ENCODE measurements at regions not wholly inside any gene's neighbourhood (a gene's known extent, or its start where the extent isn't known, plus 50 kb on each side); places are given as distances from the start of the nearest gene placed in this dataset.

GRCh38 chr6:146878168-146878951, 279.6 kb downstream of the ADGB start:
- no peak overlapping the region for H3K4me3 ChIP-seq (ENCODE audit: low read depth in 1 of 2, low read length in 2 of 2)
- H3K27ac ChIP-seq (ENCODE audit: low read depth, low read length): no peak overlapping the region
- no peaks in the 10 kb centered on the region for H3K27me3 ChIP-seq (ENCODE audit: control insufficient read depth in 1 of 2, insufficient read depth in 2 of 2, low read length in 2 of 2)
- no peaks in the 10 kb centered on the region for H3K9me3 ChIP-seq (ENCODE audit: control insufficient read depth in 1 of 2, low read length in 2 of 2)
- H3K9ac ChIP-seq (ENCODE audit: low read depth in 1 of 2, low read length in 2 of 2): no peak overlapping the region
- H3K36me3 ChIP-seq (ENCODE audit: control insufficient read depth in 1 of 2, insufficient read depth in 2 of 2, low read length in 2 of 2): no peaks in the 10 kb centered on the region
- H3K4me1 ChIP-seq (ENCODE audit: control insufficient read depth in 1 of 2, insufficient read depth in 2 of 2, low read length in 2 of 2): peaks cover 7 to 22% of the 10 kb centered on the region in 2 donors

- H3K9me3 ChIP-seq (ENCODE audit: control insufficient read depth in 1 of 2, low read length in 2 of 2): no peaks in the 10 kb centered on the region
- no peaks in the 10 kb centered on the region for H3K27me3 ChIP-seq (ENCODE audit: control insufficient read depth in 1 of 2, insufficient read depth in 2 of 2, low read length in 2 of 2)
- peaks cover 7 to 26% of the 10 kb centered on the region in 2 donors for H3K4me1 ChIP-seq (ENCODE audit: control insufficient read depth in 1 of 2, insufficient read depth in 2 of 2, low read length in 2 of 2)
- H3K27ac ChIP-seq (ENCODE audit: low read depth, low read length): no peak overlapping the region
- no peak overlapping the region for H3K4me3 ChIP-seq (ENCODE audit: low read depth in 1 of 2, low read length in 2 of 2)
- H3K9ac ChIP-seq (ENCODE audit: low read depth in 1 of 2, low read length in 2 of 2): no peak overlapping the region
- H3K36me3 ChIP-seq (ENCODE audit: control insufficient read depth in 1 of 2, insufficient read depth in 2 of 2, low read length in 2 of 2): no peaks in the 10 kb centered on the region
Observed at GRCh38 chr6:146878952-146879340, 280.2 kb downstream of the ADGB start.

DNA sequence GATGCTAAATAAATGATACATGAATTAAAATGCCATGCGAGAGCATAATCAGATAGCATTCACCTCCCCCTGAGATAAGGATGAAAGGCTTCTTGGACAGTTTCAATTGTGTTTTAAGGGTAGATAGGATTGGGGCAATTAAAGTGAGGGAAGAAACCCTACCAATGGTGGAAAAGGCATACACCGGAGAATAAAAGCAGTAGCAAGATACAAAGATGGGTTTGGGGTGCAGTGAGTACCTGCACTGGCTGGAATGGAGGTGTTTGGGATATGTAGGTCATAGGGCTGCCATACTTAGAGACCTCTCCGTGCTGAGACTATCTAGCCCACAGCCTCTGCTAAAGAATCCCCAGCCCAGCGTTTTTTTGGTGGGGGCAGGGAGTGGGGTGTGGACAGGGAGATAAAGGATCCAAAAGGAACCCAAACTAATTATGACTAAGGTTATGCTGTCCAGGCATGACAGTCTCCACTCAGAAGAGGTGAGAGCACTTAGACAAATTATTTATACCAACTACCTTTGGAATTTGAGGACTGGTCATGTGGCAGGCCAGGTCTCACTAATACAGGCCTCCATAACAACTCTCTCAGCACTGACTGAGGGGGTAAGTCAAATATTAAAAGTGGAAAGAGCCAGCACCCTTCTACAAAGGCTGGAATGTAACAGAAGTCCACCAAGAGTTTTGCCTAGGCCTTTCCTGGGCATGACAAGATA, 280.8 kb downstream of the ADGB start:
- Histone ChIP-seq H3K4me3 (ENCODE audit: low read depth in 1 of 2, low read length in 2 of 2) (no peak overlapping the region), H3K27ac (ENCODE audit: low read depth, low read length) (no peak overlapping the region), H3K9ac (ENCODE audit: low read depth in 1 of 2, low read length in 2 of 2) (no peak overlapping the region), H3K9me3 (ENCODE audit: control insufficient read depth in 1 of 2, low read length in 2 of 2) (no peaks in the 10 kb centered on the region), H3K27me3 (ENCODE audit: control insufficient read depth in 1 of 2, insufficient read depth in 2 of 2, low read length in 2 of 2) (no peaks in the 10 kb centered on the region), H3K4me1 (ENCODE audit: control insufficient read depth in 1 of 2, insufficient read depth in 2 of 2, low read length in 2 of 2) (peaks cover 7 to 32% of the 10 kb centered on the region in 2 donors), H3K36me3 (ENCODE audit: control insufficient read depth in 1 of 2, insufficient read depth in 2 of 2, low read length in 2 of 2) (no peaks in the 10 kb centered on the region)

- Histone ChIP-seq H3K27me3 (ENCODE audit: control insufficient read depth in 1 of 2, insufficient read depth in 2 of 2, low read length in 2 of 2) (no peaks in the 10 kb centered on the region), H3K9me3 (ENCODE audit: control insufficient read depth in 1 of 2, low read length in 2 of 2) (no peaks in the 10 kb centered on the region), H3K4me1 (ENCODE audit: control insufficient read depth in 1 of 2, insufficient read depth in 2 of 2, low read length in 2 of 2) (peaks cover 7 to 41% of the 10 kb centered on the region in 2 donors), H3K36me3 (ENCODE audit: control insufficient read depth in 1 of 2, insufficient read depth in 2 of 2, low read length in 2 of 2) (no peaks in the 10 kb centered on the region), H3K4me3 (ENCODE audit: low read depth in 1 of 2, low read length in 2 of 2) (no peak overlapping the region), H3K27ac (ENCODE audit: low read depth, low read length) (no peak overlapping the region), H3K9ac (ENCODE audit: low read depth in 1 of 2, low read length in 2 of 2) (no peak overlapping the region)
Observed at GRCh38 chr6:146881228-146882181, 282.7 kb downstream of the ADGB start.

DNA sequence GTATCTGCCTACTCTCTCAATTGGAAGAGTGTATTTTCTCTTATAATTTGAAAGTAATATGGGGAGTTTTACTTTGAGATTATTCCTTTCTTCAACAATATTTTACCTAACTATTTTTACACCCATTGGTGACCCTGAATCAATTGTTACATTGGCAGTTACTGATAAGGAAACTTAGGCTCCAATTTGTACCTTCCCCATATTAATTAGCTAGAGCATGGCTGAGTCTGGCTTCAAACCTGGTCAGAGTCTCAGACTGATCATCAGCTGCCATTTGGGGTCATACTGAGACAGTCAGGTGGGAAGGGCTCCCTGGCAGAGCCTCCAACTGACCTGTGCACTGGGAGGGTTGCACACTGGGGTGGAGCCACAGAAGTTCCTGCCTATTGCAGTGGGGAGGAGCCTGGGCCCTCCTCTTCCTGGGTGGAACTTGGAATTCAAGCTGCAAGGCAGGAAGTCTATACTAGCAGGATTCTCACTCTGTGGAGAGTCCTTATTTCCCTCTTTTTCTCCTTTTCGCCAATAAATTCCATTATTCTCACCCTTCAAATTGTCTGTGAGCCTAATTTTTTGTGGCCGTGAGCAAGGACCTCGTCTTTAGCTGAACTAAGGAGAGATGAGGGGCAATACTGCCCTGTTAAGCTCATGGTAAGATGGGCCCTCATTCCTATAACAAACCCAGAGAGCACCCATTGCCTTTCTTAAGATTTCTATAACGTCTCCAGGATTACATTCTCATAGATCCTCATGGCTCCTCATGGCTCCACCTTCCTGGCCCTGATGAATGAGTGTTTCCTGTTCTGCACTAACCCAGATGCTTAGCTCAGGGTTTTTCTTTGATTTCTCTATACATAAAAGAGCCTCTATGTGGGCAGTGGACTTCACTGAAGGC, 285.1 kb downstream of the ADGB start:
- Histone ChIP-seq H3K9me3 (ENCODE audit: control insufficient read depth in 1 of 2, low read length in 2 of 2) (no peaks in the 10 kb centered on the region), H3K27me3 (ENCODE audit: control insufficient read depth in 1 of 2, insufficient read depth in 2 of 2, low read length in 2 of 2) (no peaks in the 10 kb centered on the region), H3K9ac (ENCODE audit: low read depth in 1 of 2, low read length in 2 of 2) (no peak overlapping the region), H3K4me3 (ENCODE audit: low read depth in 1 of 2, low read length in 2 of 2) (no peak overlapping the region), H3K36me3 (ENCODE audit: control insufficient read depth in 1 of 2, insufficient read depth in 2 of 2, low read length in 2 of 2) (no peaks in the 10 kb centered on the region), H3K4me1 (ENCODE audit: control insufficient read depth in 1 of 2, insufficient read depth in 2 of 2, low read length in 2 of 2) (peaks cover 5 to 26% of the 10 kb centered on the region in 2 donors), H3K27ac (ENCODE audit: low read depth, low read length) (no peak overlapping the region)

GRCh38 chr6:146884728-146885127, 286.0 kb downstream of the ADGB start:
- Histone ChIP-seq H3K4me1 (ENCODE audit: control insufficient read depth in 1 of 2, insufficient read depth in 2 of 2, low read length in 2 of 2) (peaks cover 0 to 19% of the 10 kb centered on the region in 2 donors), H3K36me3 (ENCODE audit: control insufficient read depth in 1 of 2, insufficient read depth in 2 of 2, low read length in 2 of 2) (no peaks in the 10 kb centered on the region), H3K9ac (ENCODE audit: low read depth in 1 of 2, low read length in 2 of 2) (no peak overlapping the region), H3K27me3 (ENCODE audit: control insufficient read depth in 1 of 2, insufficient read depth in 2 of 2, low read length in 2 of 2) (no peaks in the 10 kb centered on the region), H3K27ac (ENCODE audit: low read depth, low read length) (no peak overlapping the region), H3K9me3 (ENCODE audit: control insufficient read depth in 1 of 2, low read length in 2 of 2) (no peaks in the 10 kb centered on the region), H3K4me3 (ENCODE audit: low read depth in 1 of 2, low read length in 2 of 2) (no peak overlapping the region)

GRCh38 chr6:146885708-146886457, 287.1 kb downstream of the ADGB start:
- no peak overlapping the region for H3K4me3 ChIP-seq (ENCODE audit: low read depth in 1 of 2, low read length in 2 of 2)
- H3K36me3 ChIP-seq (ENCODE audit: control insufficient read depth in 1 of 2, insufficient read depth in 2 of 2, low read length in 2 of 2): no peaks in the 10 kb centered on the region
- no peaks in the 10 kb centered on the region for H3K27me3 ChIP-seq (ENCODE audit: control insufficient read depth in 1 of 2, insufficient read depth in 2 of 2, low read length in 2 of 2)
- no peaks in the 10 kb centered on the region for H3K9me3 ChIP-seq (ENCODE audit: control insufficient read depth in 1 of 2, low read length in 2 of 2)
- no peak overlapping the region for H3K9ac ChIP-seq (ENCODE audit: low read depth in 1 of 2, low read length in 2 of 2)
- peaks cover 0 to 19% of the 10 kb centered on the region in 2 donors for H3K4me1 ChIP-seq (ENCODE audit: control insufficient read depth in 1 of 2, insufficient read depth in 2 of 2, low read length in 2 of 2)
- no peak overlapping the region for H3K27ac ChIP-seq (ENCODE audit: low read depth, low read length)

DNA sequence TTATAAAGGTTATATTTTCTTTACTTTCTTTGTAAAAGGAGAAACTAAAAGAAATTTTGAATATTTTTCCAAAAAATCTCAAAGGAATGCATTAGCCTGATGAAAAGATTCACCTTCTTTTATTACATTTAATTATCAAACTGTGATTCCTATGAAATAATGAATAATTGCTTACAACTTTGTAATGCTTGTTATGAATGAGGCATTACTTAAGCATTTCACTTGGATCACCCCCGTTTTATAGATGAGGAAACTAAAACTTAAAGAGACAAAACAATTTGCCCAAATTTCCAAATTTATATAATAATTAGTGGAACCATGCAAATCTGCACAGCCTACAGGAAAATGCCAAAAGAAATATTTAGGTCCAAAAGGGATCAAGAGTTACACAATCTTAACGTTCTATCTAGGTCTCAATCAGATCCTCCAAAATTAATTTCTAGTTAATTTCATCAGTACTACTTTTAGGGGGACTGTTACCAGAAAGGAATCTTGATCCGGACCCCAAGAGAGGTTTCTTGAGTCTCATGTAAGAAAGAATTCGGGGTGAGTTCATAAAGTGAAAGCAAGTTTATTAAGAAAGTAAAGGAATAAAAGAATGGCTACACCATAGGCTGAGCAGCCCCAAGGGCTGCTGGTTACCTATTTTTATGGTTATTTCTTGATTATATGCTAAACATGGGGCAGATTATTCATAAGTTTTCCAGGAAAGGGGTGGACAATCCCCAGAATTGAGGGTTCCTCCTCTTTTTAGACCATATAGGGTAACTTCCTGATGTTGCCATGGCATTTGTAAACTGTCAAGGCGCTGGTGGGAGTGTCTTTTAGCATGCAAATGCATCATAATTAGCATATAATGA, 288.0 kb downstream of the ADGB start:
- no peaks in the 10 kb centered on the region for H3K27me3 ChIP-seq (ENCODE audit: control insufficient read depth in 1 of 2, insufficient read depth in 2 of 2, low read length in 2 of 2)

More for the DNA sequence above, 288.0 kb downstream of the ADGB start:
- no peaks in the 10 kb centered on the region for H3K36me3 ChIP-seq (ENCODE audit: control insufficient read depth in 1 of 2, insufficient read depth in 2 of 2, low read length in 2 of 2)
- peaks cover 0 to 19% of the 10 kb centered on the region in 2 donors for H3K4me1 ChIP-seq (ENCODE audit: control insufficient read depth in 1 of 2, insufficient read depth in 2 of 2, low read length in 2 of 2)
- no peak overlapping the region for H3K27ac ChIP-seq (ENCODE audit: low read depth, low read length)
- H3K4me3 ChIP-seq (ENCODE audit: low read depth in 1 of 2, low read length in 2 of 2): no peak overlapping the region
- no peaks in the 10 kb centered on the region for H3K9me3 ChIP-seq (ENCODE audit: control insufficient read depth in 1 of 2, low read length in 2 of 2)
- H3K9ac ChIP-seq (ENCODE audit: low read depth in 1 of 2, low read length in 2 of 2): no peak overlapping the region
